ENCODE measurements at regions not wholly inside any gene's neighbourhood (a gene's known extent, or its start where the extent isn't known, plus 50 kb on each side); places are given as distances from the start of the nearest gene placed in this dataset.

GRCh38 chr1:2880086-2880485 is 78.6 kb upstream of the TTC34 start:
- Histone ChIP-seq H3K36me3 (ENCODE audit: insufficient read depth, low read depth, low read length) (no peaks in the 10 kb centered on the region), H3K9me3 (ENCODE audit: insufficient read depth, low read depth, low read length) (no peaks in the 10 kb centered on the region), H3K27ac (ENCODE audit: low read length) (no peak overlapping the region), H3K9ac (ENCODE audit: low read depth, low read length) (no peak overlapping the region), H3K27me3 (ENCODE audit: insufficient read depth, low read length) (no peaks in the 10 kb centered on the region), H3K4me1 (ENCODE audit: insufficient read depth, low read length) (no peaks in the 10 kb centered on the region), H3K4me3 (ENCODE audit: low read length) (no peak overlapping the region)

DNA sequence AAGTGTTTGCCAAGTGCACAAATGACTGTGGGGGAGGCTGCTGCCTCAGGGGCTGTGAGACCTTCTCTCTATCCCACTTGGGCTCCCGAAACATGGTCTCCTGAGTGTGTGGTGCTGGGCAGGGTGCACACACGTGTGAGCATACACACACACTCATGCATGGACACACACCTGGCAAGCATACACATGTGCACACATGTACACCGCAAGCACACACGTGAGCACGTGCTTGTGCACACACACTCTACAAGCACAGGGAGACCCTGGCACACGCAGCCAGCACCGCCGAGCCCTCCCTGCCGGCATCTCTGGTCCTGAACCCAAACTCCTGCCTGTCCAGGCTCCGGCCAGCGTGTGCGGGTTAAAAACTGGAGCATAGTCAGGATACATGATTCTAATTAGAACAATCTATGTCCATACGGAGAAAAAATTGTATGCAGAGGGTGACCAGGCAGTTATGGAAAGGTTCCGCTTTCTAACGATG is 79.4 kb upstream of the TTC34 start:
- no peaks in the 10 kb centered on the region for H3K4me1 ChIP-seq (ENCODE audit: insufficient read depth, low read length)
- H3K27me3 ChIP-seq (ENCODE audit: insufficient read depth, low read length) = no peaks in the 10 kb centered on the region
- H3K27ac ChIP-seq (ENCODE audit: low read length) = no peak overlapping the region
- no peaks in the 10 kb centered on the region for H3K36me3 ChIP-seq (ENCODE audit: insufficient read depth, low read depth, low read length)
- H3K4me3 ChIP-seq (ENCODE audit: low read length) = no peak overlapping the region
- no peaks in the 10 kb centered on the region for H3K9me3 ChIP-seq (ENCODE audit: insufficient read depth, low read depth, low read length)
- no peak overlapping the region for H3K9ac ChIP-seq (ENCODE audit: low read depth, low read length)

DNA sequence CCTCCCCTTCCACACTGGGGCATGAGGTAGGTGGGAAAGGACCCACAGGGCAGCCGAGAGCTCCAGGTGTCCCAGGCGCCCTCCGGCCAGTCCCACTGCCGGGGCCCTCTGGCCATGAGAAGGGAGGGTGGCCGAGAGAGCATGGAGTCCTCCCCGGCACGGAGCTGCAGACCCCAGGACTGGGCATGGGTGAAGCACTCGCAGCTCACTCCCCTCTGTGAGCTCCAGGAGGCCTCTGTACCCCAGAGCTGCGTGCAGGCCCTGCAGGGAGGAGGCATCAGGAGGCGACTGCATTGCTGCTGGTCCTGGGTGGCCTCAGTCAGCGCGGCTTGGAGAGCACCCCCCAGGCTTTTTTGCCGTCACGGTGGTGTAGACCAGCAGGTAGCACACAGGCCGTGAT is 80.1 kb upstream of the TTC34 start:
- Histone ChIP-seq H3K9me3 (ENCODE audit: insufficient read depth, low read depth, low read length) (no peaks in the 10 kb centered on the region), H3K36me3 (ENCODE audit: insufficient read depth, low read depth, low read length) (no peaks in the 10 kb centered on the region), H3K27ac (ENCODE audit: low read length) (no peak overlapping the region)

DNA sequence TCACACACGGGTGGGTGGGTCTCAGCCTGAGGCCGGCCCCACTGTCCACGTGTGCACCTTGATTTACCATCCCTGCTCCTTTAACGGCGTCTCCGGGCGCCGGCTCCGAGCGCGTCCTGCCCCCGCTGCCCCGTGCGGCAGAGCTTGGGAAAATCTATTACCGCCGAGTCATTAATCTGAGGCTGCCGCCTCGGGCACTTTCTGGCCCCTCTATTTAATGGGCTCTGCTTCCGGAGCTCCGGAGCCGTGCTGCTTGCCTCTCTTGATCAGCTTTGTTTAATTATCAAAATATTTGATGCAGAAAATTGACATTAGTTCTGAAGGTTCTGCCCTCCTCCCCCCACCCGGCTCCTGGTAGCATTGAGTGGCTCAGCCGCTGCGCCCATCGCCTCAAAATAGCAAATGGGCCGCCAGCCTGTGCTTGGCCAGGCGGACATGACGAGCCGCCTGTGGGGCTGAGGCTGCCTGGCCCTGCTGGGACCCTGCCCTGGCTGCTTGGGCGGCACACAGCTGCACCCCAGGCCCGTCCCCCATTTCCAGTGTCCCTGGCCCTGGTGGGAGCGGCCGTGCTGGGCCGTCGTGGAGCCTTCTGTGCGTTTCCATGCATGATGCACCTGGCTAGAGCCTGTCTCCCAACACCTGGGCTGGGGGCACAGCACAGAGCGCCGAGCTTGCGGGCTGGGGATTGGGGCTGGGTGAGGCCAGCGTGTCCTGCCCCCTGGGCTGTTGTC is 81.6 kb upstream of the TTC34 start:
- H3K36me3 ChIP-seq (ENCODE audit: insufficient read depth, low read depth, low read length) = no peaks in the 10 kb centered on the region
- H3K27me3 ChIP-seq (ENCODE audit: insufficient read depth, low read length) = no peaks in the 10 kb centered on the region
- no peaks in the 10 kb centered on the region for H3K9me3 ChIP-seq (ENCODE audit: insufficient read depth, low read depth, low read length)
- no peak overlapping the region for H3K27ac ChIP-seq (ENCODE audit: low read length)
- no peaks in the 10 kb centered on the region for H3K4me1 ChIP-seq (ENCODE audit: insufficient read depth, low read length)
- no peak overlapping the region for H3K9ac ChIP-seq (ENCODE audit: low read depth, low read length)
- H3K4me3 ChIP-seq (ENCODE audit: low read length) = no peak overlapping the region

More for the DNA sequence above, 80.1 kb upstream of the TTC34 start:
- Histone ChIP-seq H3K9ac (ENCODE audit: low read depth, low read length) (no peak overlapping the region), H3K4me3 (ENCODE audit: low read length) (no peak overlapping the region), H3K4me1 (ENCODE audit: insufficient read depth, low read length) (no peaks in the 10 kb centered on the region), H3K27me3 (ENCODE audit: insufficient read depth, low read length) (no peaks in the 10 kb centered on the region)

DNA sequence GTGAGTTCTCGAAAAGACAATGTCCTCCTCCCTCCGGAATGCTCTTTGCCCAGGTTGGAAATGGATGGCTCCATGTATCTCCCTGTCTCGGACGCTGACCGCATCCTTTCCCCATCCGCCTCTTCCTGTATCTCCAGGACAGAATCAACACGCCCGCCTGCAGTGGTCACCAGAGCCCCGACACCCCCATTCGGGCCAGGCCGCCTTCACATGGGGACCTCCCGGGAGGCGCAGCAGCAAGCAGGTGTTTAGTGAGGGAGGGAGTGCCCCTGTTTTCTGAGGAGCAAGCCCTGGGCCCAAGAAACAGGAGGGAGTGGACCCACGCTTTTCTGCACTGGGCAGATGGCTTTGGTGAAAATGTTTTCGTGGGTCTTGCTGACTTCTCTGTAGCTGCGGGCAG is 83.5 kb upstream of the TTC34 start:
- Histone ChIP-seq H3K4me1 (ENCODE audit: insufficient read depth, low read length) (no peaks in the 10 kb centered on the region), H3K4me3 (ENCODE audit: low read length) (no peak overlapping the region), H3K9me3 (ENCODE audit: insufficient read depth, low read depth, low read length) (no peaks in the 10 kb centered on the region), H3K9ac (ENCODE audit: low read depth, low read length) (no peak overlapping the region), H3K27ac (ENCODE audit: low read length) (no peak overlapping the region), H3K36me3 (ENCODE audit: insufficient read depth, low read depth, low read length) (no peaks in the 10 kb centered on the region), H3K27me3 (ENCODE audit: insufficient read depth, low read length) (no peaks in the 10 kb centered on the region)

DNA sequence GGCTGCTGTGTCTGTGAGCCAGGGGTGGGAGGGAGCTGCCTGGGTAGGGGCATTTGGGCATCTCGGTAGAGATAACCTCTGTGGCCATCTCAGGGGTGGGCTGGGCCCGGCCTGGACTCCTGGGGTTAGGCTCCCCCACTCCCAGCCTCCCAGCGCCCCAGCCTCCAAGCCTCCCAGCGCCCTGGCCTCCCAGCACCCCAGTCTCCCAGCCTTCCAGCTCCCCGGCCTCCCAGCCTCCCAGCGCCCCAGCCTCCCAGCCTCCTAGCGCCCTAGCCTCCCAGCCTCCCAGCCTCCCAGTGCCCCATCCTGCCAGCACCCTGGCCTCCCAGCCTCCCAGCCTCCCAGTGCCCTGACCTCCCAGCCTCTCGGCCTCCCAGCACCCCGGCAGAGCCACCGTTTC is 85.1 kb upstream of the TTC34 start:
- H3K27ac ChIP-seq (ENCODE audit: low read length) = no peak overlapping the region
- no peak overlapping the region for H3K9ac ChIP-seq (ENCODE audit: low read depth, low read length)
- no peaks in the 10 kb centered on the region for H3K4me1 ChIP-seq (ENCODE audit: insufficient read depth, low read length)
- no peaks in the 10 kb centered on the region for H3K27me3 ChIP-seq (ENCODE audit: insufficient read depth, low read length)
- no peaks in the 10 kb centered on the region for H3K36me3 ChIP-seq (ENCODE audit: insufficient read depth, low read depth, low read length)
- no peaks in the 10 kb centered on the region for H3K9me3 ChIP-seq (ENCODE audit: insufficient read depth, low read depth, low read length)
- no peak overlapping the region for H3K4me3 ChIP-seq (ENCODE audit: low read length)

DNA sequence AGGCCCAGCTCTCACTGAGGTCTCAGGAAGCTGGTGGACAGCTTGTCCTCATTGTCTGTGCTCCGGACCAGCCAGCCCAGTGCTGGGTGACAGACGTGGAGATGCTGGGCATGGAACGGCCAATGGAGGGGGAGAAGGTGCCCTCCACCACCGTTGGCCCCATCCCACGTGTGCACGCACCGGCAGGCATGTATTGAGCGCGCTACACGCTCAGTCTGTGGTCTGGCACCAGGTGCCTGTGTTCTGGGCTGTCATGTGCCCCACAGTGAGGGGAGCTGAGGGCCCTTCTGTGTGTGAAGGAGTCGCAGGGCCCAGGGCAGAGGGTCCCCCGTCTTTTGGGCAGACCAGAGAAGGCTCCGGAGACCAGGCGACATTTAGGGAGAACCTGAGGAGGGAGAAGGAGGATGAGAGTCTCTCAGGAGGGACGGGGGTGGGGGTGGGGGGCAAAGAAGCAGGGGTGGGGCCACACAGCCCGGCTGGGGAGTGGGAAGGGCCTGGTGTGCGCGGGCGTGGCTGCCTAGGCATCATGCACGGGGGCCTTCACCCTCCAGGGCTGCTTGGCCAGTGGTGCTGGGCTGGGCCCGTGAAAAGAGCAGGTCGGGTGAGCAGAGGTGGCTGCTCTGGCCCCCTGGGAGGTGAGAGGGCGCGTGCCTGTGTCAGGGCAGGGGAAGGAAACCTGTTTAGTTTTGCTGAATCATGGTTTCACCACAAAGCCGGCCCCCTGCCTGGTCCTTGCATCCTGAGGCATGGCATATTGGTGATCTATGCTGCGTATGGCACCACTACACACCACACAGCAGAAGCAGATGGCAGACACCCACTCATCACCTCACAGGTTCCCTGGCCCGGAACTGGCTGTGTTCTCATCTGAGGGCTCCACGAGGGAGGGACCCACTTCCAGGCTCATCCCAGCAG is 86.7 kb upstream of the TTC34 start:
- H3K4me1 ChIP-seq (ENCODE audit: insufficient read depth, low read length) = no peaks in the 10 kb centered on the region
- no peaks in the 10 kb centered on the region for H3K27me3 ChIP-seq (ENCODE audit: insufficient read depth, low read length)
- H3K36me3 ChIP-seq (ENCODE audit: insufficient read depth, low read depth, low read length) = no peaks in the 10 kb centered on the region
- H3K9me3 ChIP-seq (ENCODE audit: insufficient read depth, low read depth, low read length) = no peaks in the 10 kb centered on the region
- no peak overlapping the region for H3K27ac ChIP-seq (ENCODE audit: low read length)
- H3K4me3 ChIP-seq (ENCODE audit: low read length) = no peak overlapping the region
- no peak overlapping the region for H3K9ac ChIP-seq (ENCODE audit: low read depth, low read length)

DNA sequence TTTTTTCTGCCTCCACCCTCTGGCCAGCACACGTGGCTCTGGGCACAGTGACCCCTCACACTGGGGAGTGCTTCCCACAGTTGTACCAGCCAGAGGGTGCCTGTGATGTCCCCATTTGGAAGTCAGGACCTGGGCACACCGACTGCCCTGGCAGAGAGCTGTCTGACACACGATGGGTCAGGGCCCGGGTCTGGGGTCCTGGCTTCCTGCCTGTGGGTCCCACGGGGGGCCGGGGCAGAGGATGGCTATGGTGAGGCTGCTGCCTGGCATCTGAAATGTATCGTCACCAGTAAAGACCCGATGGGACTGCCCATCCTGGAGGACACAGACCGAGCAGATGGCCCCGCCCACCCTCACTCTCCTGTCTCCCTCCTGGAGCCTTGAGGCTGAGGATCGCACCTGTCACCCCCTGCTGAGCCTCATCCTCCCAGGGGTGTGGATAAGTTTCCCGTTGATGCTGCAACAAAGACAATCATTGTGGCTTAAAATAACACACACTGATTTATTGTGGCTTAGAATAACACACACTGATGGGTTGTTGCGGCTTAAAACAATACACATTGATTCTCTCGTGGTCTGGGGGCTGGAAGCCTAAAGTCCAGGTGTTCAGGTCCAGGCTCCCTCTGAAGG is 88.8 kb upstream of the TTC34 start:
- no peaks in the 10 kb centered on the region for H3K27me3 ChIP-seq (ENCODE audit: insufficient read depth, low read length)
- H3K27ac ChIP-seq (ENCODE audit: low read length) = no peak overlapping the region
- H3K9ac ChIP-seq (ENCODE audit: low read depth, low read length) = no peak overlapping the region
- H3K9me3 ChIP-seq (ENCODE audit: insufficient read depth, low read depth, low read length) = no peaks in the 10 kb centered on the region
- no peaks in the 10 kb centered on the region for H3K4me1 ChIP-seq (ENCODE audit: insufficient read depth, low read length)
- H3K36me3 ChIP-seq (ENCODE audit: insufficient read depth, low read depth, low read length) = no peaks in the 10 kb centered on the region
- H3K4me3 ChIP-seq (ENCODE audit: low read length) = no peak overlapping the region

- Histone ChIP-seq H3K9ac (ENCODE audit: low read depth, low read length) (no peak overlapping the region), H3K36me3 (ENCODE audit: insufficient read depth, low read depth, low read length) (no peaks in the 10 kb centered on the region), H3K9me3 (ENCODE audit: insufficient read depth, low read depth, low read length) (peaks cover 9% of the 10 kb centered on the region; the same call in 1 of the 2 replicates), H3K4me3 (ENCODE audit: low read length) (no peak overlapping the region), H3K4me1 (ENCODE audit: insufficient read depth, low read length) (no peaks in the 10 kb centered on the region), H3K27ac (ENCODE audit: low read length) (no peak overlapping the region), H3K27me3 (ENCODE audit: insufficient read depth, low read length) (no peaks in the 10 kb centered on the region)
These were observed 90.5 kb upstream of the TTC34 start for GRCh38 chr1:2891923-2892448.

GRCh38 chr1:2893473-2894120 is 92.1 kb upstream of the TTC34 start:
- H3K36me3 ChIP-seq (ENCODE audit: insufficient read depth, low read depth, low read length) = no peaks in the 10 kb centered on the region
- H3K4me1 ChIP-seq (ENCODE audit: insufficient read depth, low read length) = no peaks in the 10 kb centered on the region
- no peak overlapping the region for H3K9ac ChIP-seq (ENCODE audit: low read depth, low read length)
- no peak overlapping the region for H3K27ac ChIP-seq (ENCODE audit: low read length)
- no peak overlapping the region for H3K4me3 ChIP-seq (ENCODE audit: low read length)
- no peaks in the 10 kb centered on the region for H3K27me3 ChIP-seq (ENCODE audit: insufficient read depth, low read length)
- H3K9me3 ChIP-seq (ENCODE audit: insufficient read depth, low read depth, low read length) = peaks cover 14% of the 10 kb centered on the region; the same call in 1 of the 2 replicates

DNA sequence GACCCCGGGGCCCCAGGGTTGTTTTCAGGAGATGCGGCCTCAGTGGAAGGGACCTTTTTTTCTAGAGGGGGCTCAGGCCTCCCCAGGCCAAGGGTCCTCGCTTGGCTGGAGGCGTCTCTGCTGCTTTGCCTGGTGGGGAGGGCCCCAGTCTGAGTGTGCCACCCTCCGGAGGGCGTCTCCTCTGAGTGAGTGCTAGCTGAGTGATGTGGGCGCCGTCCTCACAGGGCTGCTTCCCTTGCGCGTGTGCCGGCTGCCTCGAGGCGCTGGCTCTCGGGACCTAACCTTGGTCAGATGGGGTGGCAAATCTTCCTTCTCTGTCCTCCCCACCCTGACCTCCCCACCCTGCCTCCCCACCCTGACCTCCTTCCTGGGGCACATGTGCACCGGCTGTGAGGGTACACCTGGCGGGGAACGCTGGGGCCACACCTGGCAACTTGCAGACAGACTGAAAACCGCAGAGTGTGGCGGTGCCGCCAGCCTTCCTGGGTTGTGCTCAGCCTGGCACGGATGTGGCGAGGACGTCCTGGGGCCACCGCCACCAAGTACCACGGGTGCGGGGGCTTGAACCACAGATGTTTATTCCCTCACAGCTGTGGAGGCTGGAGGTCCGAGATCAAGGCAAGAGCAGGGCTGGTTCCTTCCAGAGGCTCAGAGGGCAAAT is 93.0 kb upstream of the TTC34 start:
- peaks cover 14% of the 10 kb centered on the region; the same call in 1 of the 2 replicates for H3K9me3 ChIP-seq (ENCODE audit: insufficient read depth, low read depth, low read length)

More for the DNA sequence above, 93.0 kb upstream of the TTC34 start:
- Histone ChIP-seq H3K27ac (ENCODE audit: low read length) (no peak overlapping the region), H3K4me1 (ENCODE audit: insufficient read depth, low read length) (no peaks in the 10 kb centered on the region), H3K36me3 (ENCODE audit: insufficient read depth, low read depth, low read length) (no peaks in the 10 kb centered on the region), H3K27me3 (ENCODE audit: insufficient read depth, low read length) (no peaks in the 10 kb centered on the region), H3K4me3 (ENCODE audit: low read length) (no peak overlapping the region), H3K9ac (ENCODE audit: low read depth, low read length) (no peak overlapping the region)
